Astrocyte (in vitro differentiated cells and primary cell): ENCODE measurements at regions not wholly inside any gene's neighbourhood (a gene's known extent, or its start where the extent isn't known, plus 50 kb on each side); places are given as distances from the start of the nearest gene placed in this dataset.
A peak's percentile ranks its signal among the peaks of the same experiment; 100 is the strongest.

ENCODE experiments used
- DNase-seq: peaks from one replicate; pipeline ENCODE4 v3.0.0-alpha.2; 2010; ENCODE audit warnings: low read depth
- FAIRE-seq: peaks from 2 replicates; lab custom pipeline; 2011; peaks lifted over from hg19 to GRCh38; lab: Jason Lieb, UNC
- H2AFZ ChIP-seq: 2 replicates; pipeline ENCODE4 v1.6.0; 2012; ENCODE audit warnings: low read depth, low read length, inconsistent platforms
- H3K27ac ChIP-seq: 2 replicates; pipeline ENCODE4 v1.5.1; 2011; ENCODE audit warnings: low read depth, low read length, inconsistent platforms
- H3K27me3 ChIP-seq: 2 replicates; pipeline ENCODE4 v1.6.0; 2011; ENCODE audit warnings: low read length, inconsistent platforms; ENCODE audit not compliant: insufficient read depth
- H3K36me3 ChIP-seq: 2 replicates; pipeline ENCODE4 v1.5.1; 2011; ENCODE audit warnings: low read length, inconsistent platforms; ENCODE audit not compliant: insufficient read depth
- H3K4me1 ChIP-seq: 2 replicates; pipeline ENCODE4 v1.5.1; 2011; ENCODE audit warnings: low read length, inconsistent platforms; ENCODE audit not compliant: insufficient read depth
- H3K4me2 ChIP-seq: 2 replicates; pipeline ENCODE4 v1.6.0; 2012; ENCODE audit warnings: low read length, inconsistent platforms
- H3K4me3 ChIP-seq: 2 replicates; pipeline ENCODE4 v1.5.1; 2011; ENCODE audit warnings: low read depth, mild to moderate bottlenecking, low read length, inconsistent platforms; ENCODE audit not compliant: insufficient read depth
- H3K79me2 ChIP-seq: 2 replicates; pipeline ENCODE4 v1.6.0; 2012; ENCODE audit warnings: mild to moderate bottlenecking, low read length, inconsistent platforms; ENCODE audit not compliant: insufficient read depth
- H3K9ac ChIP-seq: 2 replicates; pipeline ENCODE4 v1.6.0; 2012; ENCODE audit warnings: mild to moderate bottlenecking, low read length, inconsistent platforms
- H3K9me3 ChIP-seq: 2 replicates; pipeline ENCODE4 v1.5.1; 2012; ENCODE audit warnings: low read depth, mild to moderate bottlenecking, low read length, inconsistent platforms; ENCODE audit not compliant: insufficient read depth
- H4K20me1 ChIP-seq: 2 replicates; pipeline ENCODE4 v1.6.0; 2012; ENCODE audit warnings: low read length, inconsistent platforms; ENCODE audit not compliant: insufficient read depth
- H3K27ac Mint-ChIP-seq: one replicate; pipeline ENCODE4 v1.8.0; 2021; ENCODE audit warnings: mild to moderate bottlenecking, mixed read lengths; ENCODE audit not compliant: unreplicated experiment
- H3K27me3 Mint-ChIP-seq: one replicate; pipeline ENCODE4 v1.8.0; 2021; ENCODE audit warnings: low read depth, mixed read lengths; ENCODE audit not compliant: unreplicated experiment
- H3K36me3 Mint-ChIP-seq: one replicate; pipeline ENCODE4 v1.8.0; 2021; ENCODE audit warnings: low read depth, mixed read lengths; ENCODE audit not compliant: unreplicated experiment
- H3K4me1 Mint-ChIP-seq: one replicate; pipeline ENCODE4 v1.8.0; 2021; ENCODE audit warnings: low read depth, mixed read lengths; ENCODE audit not compliant: unreplicated experiment
- H3K4me3 Mint-ChIP-seq: one replicate; pipeline ENCODE4 v1.8.0; 2021; ENCODE audit warnings: mild to moderate bottlenecking, moderate library complexity, mixed read lengths; ENCODE audit not compliant: unreplicated experiment
- H3K9me3 Mint-ChIP-seq: one replicate; pipeline ENCODE4 v1.8.0; 2021; ENCODE audit warnings: mild to moderate bottlenecking, mixed read lengths; ENCODE audit not compliant: unreplicated experiment
- CTCF ChIP-seq: IDR thresholded peaks from 2 replicates; pipeline ENCODE4 v1.5.1; 2011; ENCODE audit warnings: low read depth, mild to moderate bottlenecking, inconsistent platforms, low read length, moderate library complexity; ENCODE audit not compliant: insufficient read depth
- EZH2 ChIP-seq: IDR thresholded peaks from 2 replicates; pipeline ENCODE4 v1.6.1; 2012; ENCODE audit warnings: mild to moderate bottlenecking, low read length, inconsistent platforms; ENCODE audit not compliant: insufficient read depth

GRCh38 chr6:22980446-22980845, 411.1 kb downstream of the HDGFL1 start:
- Histone ChIP-seq H2AFZ (peak overlapping the region; percentile 53), H3K4me1 (no peaks in the 10 kb centered on the region), H3K4me2 (no peak overlapping the region), H3K27me3 (no peaks in the 10 kb centered on the region), H3K36me3 (no peaks in the 10 kb centered on the region), H3K9me3 (no peaks in the 10 kb centered on the region), H3K27ac (no peak overlapping the region), H4K20me1 (no peaks in the 10 kb centered on the region), H3K9ac (no peak overlapping the region), H3K4me3 (no peak overlapping the region), H3K79me2 (no peaks in the 10 kb centered on the region)
- Mint-ChIP-seq H3K27ac (no peak overlapping the region), H3K4me3 (no peak overlapping the region), H3K27me3 (no peaks in the 10 kb centered on the region), H3K36me3 (no peaks in the 10 kb centered on the region), H3K9me3 (peaks cover 6% of the 10 kb centered on the region), H3K4me1 (peaks cover 2% of the 10 kb centered on the region)
- FAIRE-seq (no peak), DNase-seq (no peak)
- TF ChIP-seq CTCF (no peak), EZH2 (no peak)

- no peak overlapping the region for H3K9ac ChIP-seq
- no peaks in the 10 kb centered on the region for H4K20me1 ChIP-seq
- Mint-ChIP-seq H3K4me1 (no peaks in the 10 kb centered on the region), H3K27me3 (no peaks in the 10 kb centered on the region), H3K9me3 (no peaks in the 10 kb centered on the region), H3K27ac (no peak overlapping the region), H3K36me3 (no peaks in the 10 kb centered on the region), H3K4me3 (no peak overlapping the region)
- H3K4me3 ChIP-seq, result no peak overlapping the region
- no peak overlapping the region for H2AFZ ChIP-seq
- H3K4me2 ChIP-seq, result no peak overlapping the region
- no peak overlapping the region for H3K27ac ChIP-seq
- H3K9me3 ChIP-seq, result no peaks in the 10 kb centered on the region
- H3K4me1 ChIP-seq, result no peaks in the 10 kb centered on the region
- H3K27me3 ChIP-seq, result no peaks in the 10 kb centered on the region
- FAIRE-seq, result no peak
- no peaks in the 10 kb centered on the region for H3K79me2 ChIP-seq
- no peaks in the 10 kb centered on the region for H3K36me3 ChIP-seq
- DNase-seq, result no peak
- TF ChIP-seq EZH2 (no peak), CTCF (no peak)
Observed at GRCh38 chr6:23002044-23002619, 432.8 kb downstream of the HDGFL1 start.

- no peaks in the 10 kb centered on the region for H3K36me3 Mint-ChIP-seq
- no peaks in the 10 kb centered on the region for H3K9me3 Mint-ChIP-seq
- no peaks in the 10 kb centered on the region for H3K4me1 Mint-ChIP-seq
- Histone ChIP-seq H4K20me1 (no peaks in the 10 kb centered on the region), H3K79me2 (no peaks in the 10 kb centered on the region), H3K27me3 (no peaks in the 10 kb centered on the region), H3K36me3 (no peaks in the 10 kb centered on the region), H2AFZ (no peak overlapping the region), H3K4me1 (no peaks in the 10 kb centered on the region), H3K9ac (no peak overlapping the region), H3K27ac (no peak overlapping the region), H3K4me2 (peak overlapping the region; percentile 12), H3K4me3 (no peak overlapping the region), H3K9me3 (no peaks in the 10 kb centered on the region)
- DNase-seq, result no peak
- no peaks in the 10 kb centered on the region for H3K27me3 Mint-ChIP-seq
- H3K4me3 Mint-ChIP-seq, result no peak overlapping the region
- no peak for FAIRE-seq
- no peak overlapping the region for H3K27ac Mint-ChIP-seq
- no peak for TF ChIP-seq EZH2
- TF ChIP-seq CTCF, result no peak
Observed at GRCh38 chr6:23003671-23004467, 434.5 kb downstream of the HDGFL1 start.
